ENCODE measurements at regions not wholly inside any gene's neighbourhood (a gene's known extent, or its start where the extent isn't known, plus 50 kb on each side); places are given as distances from the start of the nearest gene placed in this dataset.

GRCh38 chr3:168802766-168803165 lies 707.0 kb upstream of the GOLIM4 start:
- POLR2A ChIA-PET = no interaction called here
- Histone ChIP-seq H3K9me2 (no peaks in the 10 kb centered on the region), H3K79me2 (ENCODE audit: insufficient read depth) (no peaks in the 10 kb centered on the region; the same call in 1 of the 2 replicates), H3K4me1 (ENCODE audit: control insufficient read depth in 1 of 2, insufficient read depth in 2 of 2, low read depth in 1 of 2, low read length in 1 of 2) (no peaks in the 10 kb centered on the region), H3K9me3 (no peaks in the 10 kb centered on the region), H3F3A (replicated peaks; ENCODE audit: insufficient read depth) (no peaks in the 10 kb centered on the region), H3K27ac (ENCODE audit: low read depth in 2 of 2, low read length in 1 of 2) (no peak overlapping the region), H3K27me3 (ENCODE audit: insufficient read depth) (no peaks in the 10 kb centered on the region), H3K36me3 (replicated peaks in 1 of 2; ENCODE audit: control insufficient read depth in 1 of 2, insufficient read depth in 2 of 2, low read length in 1 of 2) (no peaks in the 10 kb centered on the region), H2AFZ (ENCODE audit: low read depth) (no peak overlapping the region), H3K4me3 (ENCODE audit: low read depth in 2 of 2, low read length in 1 of 2) (no peak overlapping the region), H3K4me2 (no peak overlapping the region), H4K20me1 (ENCODE audit: insufficient read depth) (no peaks in the 10 kb centered on the region), H3K9ac (no peak overlapping the region)
- no peak for DNase-seq
- WGBS (ENCODE audit: low lambda C conversion rate) = 58% methylated on average over 4 of the region's 4 CpGs
- CTCF ChIA-PET = no interaction called here
- TF ChIP-seq SMC3 (IDR thresholded peaks at IDR 0.05; ENCODE audit: low read depth, low read length) (no peak), GATA2 (CRISPR knock-in tag; IDR thresholded peaks at IDR 0.05) (no peak), JUND (IDR thresholded peaks at IDR 0.05) (no peak), FOSL2 (IDR thresholded peaks at IDR 0.05; ENCODE audit: borderline replicate concordance, low read depth) (no peak), RAD21 (IDR thresholded peaks at IDR 0.05; ENCODE audit: low read length) (no peak)

- no peaks in the 10 kb centered on the region for H3K9me2 ChIP-seq
- no peak overlapping the region for H3K4me2 ChIP-seq
- WGBS (ENCODE audit: low lambda C conversion rate) = 22% methylated on average over 1 of the region's 1 CpG
- CTCF ChIA-PET = no interaction called here
- H3K9me3 ChIP-seq = no peaks in the 10 kb centered on the region
- no peak overlapping the region for H3K9ac ChIP-seq
- no peak overlapping the region for H3K27ac ChIP-seq (ENCODE audit: low read depth in 2 of 2, low read length in 1 of 2)
- no peaks in the 10 kb centered on the region for H3K36me3 ChIP-seq (replicated peaks in 1 of 2; ENCODE audit: control insufficient read depth in 1 of 2, insufficient read depth in 2 of 2, low read length in 1 of 2)
- no peaks in the 10 kb centered on the region for H3F3A ChIP-seq (replicated peaks; ENCODE audit: insufficient read depth)
- no peaks in the 10 kb centered on the region for H3K27me3 ChIP-seq (ENCODE audit: insufficient read depth)
- TF ChIP-seq RAD21 (IDR thresholded peaks at IDR 0.05; ENCODE audit: low read length) = no peak
- POLR2A ChIA-PET = no interaction called here
- no peaks in the 10 kb centered on the region for H3K4me1 ChIP-seq (ENCODE audit: control insufficient read depth in 1 of 2, insufficient read depth in 2 of 2, low read depth in 1 of 2, low read length in 1 of 2)
- no peak for DNase-seq
- H4K20me1 ChIP-seq (ENCODE audit: insufficient read depth) = no peaks in the 10 kb centered on the region
- no peak overlapping the region for H3K4me3 ChIP-seq (ENCODE audit: low read depth in 2 of 2, low read length in 1 of 2)
- no peak overlapping the region for H2AFZ ChIP-seq (ENCODE audit: low read depth)
- no peaks in the 10 kb centered on the region; the same call in 1 of the 2 replicates for H3K79me2 ChIP-seq (ENCODE audit: insufficient read depth)
These were observed 706.1 kb upstream of the GOLIM4 start for GRCh38 chr3:168801794-168802193.

DNA sequence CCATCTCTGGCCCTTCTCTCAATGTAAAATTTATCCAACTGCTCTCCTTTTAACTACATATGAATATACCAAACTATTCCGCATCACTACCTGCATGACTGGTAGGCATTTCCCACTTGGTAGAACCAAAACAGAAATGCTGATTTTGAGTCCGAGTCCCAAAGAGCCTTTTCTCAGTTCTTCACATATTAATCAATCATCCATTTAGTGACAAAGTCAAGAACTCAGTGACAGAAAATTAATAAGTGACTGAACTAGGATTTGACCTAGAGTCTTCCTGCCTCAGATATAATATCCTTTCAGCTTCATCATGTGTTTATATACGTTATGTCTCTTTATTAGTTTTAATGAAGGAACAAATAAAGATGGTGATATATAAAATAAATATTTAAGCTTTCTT lies 700.6 kb upstream of the GOLIM4 start:
- Histone ChIP-seq H4K20me1 (ENCODE audit: insufficient read depth) (no peaks in the 10 kb centered on the region), H3K4me2 (no peak overlapping the region), H3K4me1 (ENCODE audit: control insufficient read depth in 1 of 2, insufficient read depth in 2 of 2, low read depth in 1 of 2, low read length in 1 of 2) (no peaks in the 10 kb centered on the region), H3K9me3 (no peaks in the 10 kb centered on the region), H3K4me3 (ENCODE audit: low read depth in 2 of 2, low read length in 1 of 2) (no peak overlapping the region), H3K27ac (ENCODE audit: low read depth in 2 of 2, low read length in 1 of 2) (no peak overlapping the region), H3K27me3 (ENCODE audit: insufficient read depth) (no peaks in the 10 kb centered on the region), H3K9ac (no peak overlapping the region), H3F3A (replicated peaks; ENCODE audit: insufficient read depth) (no peaks in the 10 kb centered on the region), H3K79me2 (ENCODE audit: insufficient read depth) (no peaks in the 10 kb centered on the region), H3K36me3 (replicated peaks in 1 of 2; ENCODE audit: control insufficient read depth in 1 of 2, insufficient read depth in 2 of 2, low read length in 1 of 2) (no peaks in the 10 kb centered on the region), H3K9me2 (no peaks in the 10 kb centered on the region), H2AFZ (ENCODE audit: low read depth) (no peak overlapping the region)
- ChIA-PET CTCF (no interaction called here), POLR2A (no interaction called here)
- no peak for DNase-seq
- 56% methylated on average over 3 of the region's 3 CpGs for WGBS (ENCODE audit: low lambda C conversion rate)
- TF ChIP-seq, protein P1, sequence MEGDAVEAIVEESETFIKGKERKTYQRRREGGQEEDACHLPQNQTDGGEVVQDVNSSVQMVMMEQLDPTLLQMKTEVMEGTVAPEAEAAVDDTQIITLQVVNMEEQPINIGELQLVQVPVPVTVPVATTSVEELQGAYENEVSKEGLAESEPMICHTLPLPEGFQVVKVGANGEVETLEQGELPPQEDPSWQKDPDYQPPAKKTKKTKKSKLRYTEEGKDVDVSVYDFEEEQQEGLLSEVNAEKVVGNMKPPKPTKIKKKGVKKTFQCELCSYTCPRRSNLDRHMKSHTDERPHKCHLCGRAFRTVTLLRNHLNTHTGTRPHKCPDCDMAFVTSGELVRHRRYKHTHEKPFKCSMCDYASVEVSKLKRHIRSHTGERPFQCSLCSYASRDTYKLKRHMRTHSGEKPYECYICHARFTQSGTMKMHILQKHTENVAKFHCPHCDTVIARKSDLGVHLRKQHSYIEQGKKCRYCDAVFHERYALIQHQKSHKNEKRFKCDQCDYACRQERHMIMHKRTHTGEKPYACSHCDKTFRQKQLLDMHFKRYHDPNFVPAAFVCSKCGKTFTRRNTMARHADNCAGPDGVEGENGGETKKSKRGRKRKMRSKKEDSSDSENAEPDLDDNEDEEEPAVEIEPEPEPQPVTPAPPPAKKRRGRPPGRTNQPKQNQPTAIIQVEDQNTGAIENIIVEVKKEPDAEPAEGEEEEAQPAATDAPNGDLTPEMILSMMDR (IDR thresholded peaks at IDR 0.05) = no peak
- TF ChIP-seq, protein P2, sequence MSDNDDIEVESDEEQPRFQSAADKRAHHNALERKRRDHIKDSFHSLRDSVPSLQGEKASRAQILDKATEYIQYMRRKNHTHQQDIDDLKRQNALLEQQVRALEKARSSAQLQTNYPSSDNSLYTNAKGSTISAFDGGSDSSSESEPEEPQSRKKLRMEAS (IDR thresholded peaks at IDR 0.05; ENCODE audit: low read depth) = no peak
- TF ChIP-seq, protein P3, sequence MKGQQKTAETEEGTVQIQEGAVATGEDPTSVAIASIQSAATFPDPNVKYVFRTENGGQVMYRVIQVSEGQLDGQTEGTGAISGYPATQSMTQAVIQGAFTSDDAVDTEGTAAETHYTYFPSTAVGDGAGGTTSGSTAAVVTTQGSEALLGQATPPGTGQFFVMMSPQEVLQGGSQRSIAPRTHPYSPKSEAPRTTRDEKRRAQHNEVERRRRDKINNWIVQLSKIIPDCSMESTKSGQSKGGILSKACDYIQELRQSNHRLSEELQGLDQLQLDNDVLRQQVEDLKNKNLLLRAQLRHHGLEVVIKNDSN (IDR thresholded peaks at IDR 0.05; ENCODE audit: borderline replicate concordance, low read depth) = no peak
- TF ChIP-seq TEAD4 (IDR thresholded peaks at IDR 0.05; ENCODE audit: borderline replicate concordance, insufficient read depth) (no peak), MXI1 (IDR thresholded peaks at IDR 0.05; ENCODE audit: low read depth, low read length) (no peak), EP300 (IDR thresholded peaks at IDR 0.05; ENCODE audit: borderline replicate concordance in 1 of 2, low read depth in 1 of 2, low read length in 1 of 2) (no peak), FOSL2 (IDR thresholded peaks at IDR 0.05; ENCODE audit: borderline replicate concordance, low read depth) (no peak), RXRA (IDR thresholded peaks at IDR 0.05; ENCODE audit: borderline replicate concordance, low read depth) (no peak), FOXJ3 (CRISPR knock-in tag; IDR thresholded peaks at IDR 0.05) (no peak), NRF1 (IDR thresholded peaks at IDR 0.05; ENCODE audit: low read depth, low read length) (no peak), REST (IDR thresholded peaks at IDR 0.05; ENCODE audit: low read depth, low read length) (no peak)
- TF ChIP-seq, protein P4, sequence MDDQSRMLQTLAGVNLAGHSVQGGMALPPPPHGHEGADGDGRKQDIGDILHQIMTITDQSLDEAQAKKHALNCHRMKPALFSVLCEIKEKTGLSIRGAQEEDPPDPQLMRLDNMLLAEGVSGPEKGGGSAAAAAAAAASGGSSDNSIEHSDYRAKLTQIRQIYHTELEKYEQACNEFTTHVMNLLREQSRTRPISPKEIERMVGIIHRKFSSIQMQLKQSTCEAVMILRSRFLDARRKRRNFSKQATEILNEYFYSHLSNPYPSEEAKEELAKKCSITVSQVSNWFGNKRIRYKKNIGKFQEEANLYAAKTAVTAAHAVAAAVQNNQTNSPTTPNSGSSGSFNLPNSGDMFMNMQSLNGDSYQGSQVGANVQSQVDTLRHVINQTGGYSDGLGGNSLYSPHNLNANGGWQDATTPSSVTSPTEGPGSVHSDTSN (IDR thresholded peaks at IDR 0.05) = no peak

Measured in SK-N-SH (cell line).